Mesenteric fat pad (tissue), 1 donor: ENCODE measurements at regions not wholly inside any gene's neighbourhood (a gene's known extent, or its start where the extent isn't known, plus 50 kb on each side); places are given as distances from the start of the nearest gene placed in this dataset.
"Not testable (repeated sequence)": the region's sequence is repeated elsewhere in the genome, so short reads cannot be mapped to it uniquely, and the experiment has no call there.

ENCODE experiments used
- DNase-seq: peaks from one replicate; pipeline ENCODE4 v3.0.0-alpha.2; 2020; ENCODE audit warnings: low spot score
- donor health status: DM: yes; HTN: yes; CAD: no.

DNA sequence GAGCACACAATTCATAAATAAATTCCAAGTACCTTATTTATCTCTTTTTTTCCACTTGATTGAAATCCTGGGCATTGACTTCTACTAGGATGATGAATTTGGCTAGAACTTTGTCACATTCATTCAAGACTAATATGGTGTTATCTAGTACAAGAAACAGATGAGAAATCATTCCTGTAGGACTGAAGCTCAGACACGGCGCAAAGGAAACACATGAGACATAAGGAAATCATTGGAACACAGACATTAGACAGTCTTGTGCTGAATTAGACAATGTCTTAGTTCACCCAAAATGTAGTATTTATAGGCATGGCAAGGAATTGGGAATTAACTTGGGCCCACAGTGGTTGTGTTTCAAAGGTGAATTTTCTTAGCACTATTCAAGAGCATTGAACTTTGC lies 305.7 kb downstream of the SETD4 start:
- no peak for DNase-seq

DNA sequence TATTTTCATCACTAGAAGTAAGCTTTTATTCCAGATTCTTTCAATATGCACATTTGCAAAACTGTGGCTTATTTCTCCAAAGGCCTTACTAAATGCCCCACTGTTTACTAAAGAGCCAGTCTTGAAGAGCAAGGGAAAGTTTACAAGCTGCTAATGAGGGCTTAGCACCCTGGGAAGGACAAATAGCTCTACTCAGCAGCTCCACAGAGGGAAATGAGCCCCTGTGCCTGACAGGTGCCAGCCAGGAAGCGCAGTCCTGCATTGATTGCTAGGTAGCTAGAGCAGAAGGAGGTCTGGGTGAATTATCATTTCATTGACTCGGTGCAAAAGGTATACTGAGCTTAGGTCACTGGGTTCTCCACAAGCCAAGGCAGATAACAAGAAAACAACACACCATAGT lies 307.0 kb downstream of the SETD4 start:
- no peak for DNase-seq

DNA sequence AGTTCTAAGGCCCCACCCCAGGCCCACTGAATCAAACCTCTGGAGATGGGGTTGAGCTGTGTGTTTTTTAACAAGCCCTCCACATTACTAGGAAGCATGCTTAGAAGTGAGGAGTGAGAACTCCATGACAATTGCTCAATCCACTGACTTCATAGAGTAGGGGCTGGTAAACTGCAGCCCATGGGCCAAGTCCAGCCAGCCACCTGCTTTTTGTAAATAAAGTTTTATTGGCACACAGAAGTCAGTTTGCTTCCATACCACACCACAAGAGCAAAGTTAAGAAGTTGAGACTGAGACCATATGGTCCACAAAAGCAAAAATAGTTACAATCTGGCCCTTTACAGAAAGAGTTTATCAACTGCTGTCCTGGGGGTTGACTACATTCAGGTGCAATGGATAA lies 309.2 kb downstream of the SETD4 start:
- DNase-seq = no peak

DNA sequence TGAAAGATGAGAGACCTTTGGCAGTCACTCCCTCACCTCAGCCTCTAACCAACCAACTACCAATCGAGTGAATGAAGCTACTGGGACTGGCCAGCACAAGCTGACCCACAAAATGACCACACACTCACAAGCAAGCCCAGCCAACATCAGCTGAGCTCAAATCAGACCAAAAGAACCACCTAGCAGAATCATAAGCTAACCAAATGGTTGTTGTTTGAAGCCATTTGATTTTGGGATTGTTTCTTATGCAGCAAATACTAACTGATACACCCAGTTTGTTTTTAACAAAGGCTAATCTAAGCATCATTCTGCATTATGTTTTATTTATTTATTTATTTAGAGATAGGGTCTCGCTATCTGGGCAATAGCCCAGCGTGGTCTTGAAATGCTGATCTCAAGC lies 310.4 kb downstream of the SETD4 start:
- DNase-seq = no peak

DNA sequence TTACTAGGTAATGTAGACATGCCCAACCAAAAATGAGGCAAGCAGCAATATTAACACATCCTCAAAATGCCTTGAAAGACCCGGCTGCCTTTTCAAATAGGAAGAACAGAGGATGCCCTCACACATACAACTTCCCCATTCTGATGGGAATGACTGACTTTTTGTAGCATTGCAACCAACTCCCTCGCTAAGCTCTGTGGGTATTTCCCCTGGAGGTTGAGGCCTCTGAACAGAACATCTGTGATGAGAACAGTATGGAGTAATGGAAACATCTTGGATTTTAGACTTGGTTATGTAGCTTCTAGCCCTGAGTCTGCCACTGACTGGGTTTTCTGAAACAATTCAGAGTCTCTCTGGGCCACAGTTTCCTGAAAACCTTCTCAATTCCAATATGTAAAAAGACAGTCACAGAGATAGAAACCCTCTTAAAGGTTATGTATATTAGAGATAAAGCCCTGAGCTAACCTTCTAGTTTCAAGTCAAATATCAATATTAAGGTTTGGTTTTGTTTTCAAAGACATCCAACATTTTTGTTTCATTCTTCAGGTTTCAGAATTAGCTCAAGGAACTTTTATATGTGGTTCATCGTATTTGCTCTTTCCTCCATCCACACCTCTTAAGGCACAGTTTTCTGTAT lies 311.5 kb downstream of the SETD4 start:
- DNase-seq = no peak

DNA sequence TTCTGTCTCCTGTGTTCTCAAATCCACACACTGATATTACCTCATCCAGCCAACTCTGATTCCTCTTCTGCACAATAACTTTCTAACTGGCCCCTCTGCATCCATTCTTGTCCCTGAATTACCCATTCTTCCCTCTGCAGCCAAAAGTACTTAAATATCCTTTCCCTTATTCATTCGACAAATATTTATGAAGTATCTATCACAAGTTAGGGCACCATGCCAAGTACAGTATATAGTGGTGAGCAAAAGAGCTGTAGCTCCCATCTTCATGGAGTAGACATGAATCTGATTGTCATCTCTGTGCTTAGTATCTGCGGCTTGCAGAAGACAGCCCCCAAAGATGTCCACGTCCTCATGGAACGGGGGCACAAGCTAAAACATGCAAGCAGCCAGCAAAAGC lies 316.8 kb downstream of the SETD4 start:
- no peak for DNase-seq

DNA sequence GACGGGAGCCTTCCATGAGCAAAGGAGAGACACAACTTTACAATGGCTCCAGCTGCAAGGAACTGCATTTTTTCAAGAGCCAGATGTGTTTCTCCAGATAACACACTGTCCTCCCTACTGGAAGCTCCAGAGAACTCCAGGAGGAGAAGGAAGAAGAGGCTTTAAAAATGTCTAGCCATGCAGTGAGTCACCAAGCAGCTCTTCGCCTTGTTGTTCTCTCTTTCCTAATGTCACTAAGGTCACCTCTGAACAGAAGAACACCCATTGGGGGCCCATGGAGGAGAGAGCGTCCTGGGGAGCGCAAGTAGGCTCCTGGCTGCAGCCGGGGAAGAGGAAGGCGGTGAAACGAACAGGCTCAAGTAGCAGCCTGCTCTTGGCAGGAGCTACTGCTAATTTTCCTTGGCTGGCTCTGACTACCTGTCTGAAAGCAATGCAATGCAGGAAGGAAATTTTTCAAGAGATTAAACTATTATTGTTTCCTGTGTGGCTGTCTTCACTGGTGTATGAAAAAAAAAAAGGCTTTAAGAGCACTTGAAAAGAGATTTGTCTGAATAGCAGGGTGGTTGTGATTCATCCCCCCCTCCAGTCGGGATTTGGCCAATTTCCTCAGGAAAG lies 321.9 kb downstream of the SETD4 start:
- DNase-seq = no peak

DNA sequence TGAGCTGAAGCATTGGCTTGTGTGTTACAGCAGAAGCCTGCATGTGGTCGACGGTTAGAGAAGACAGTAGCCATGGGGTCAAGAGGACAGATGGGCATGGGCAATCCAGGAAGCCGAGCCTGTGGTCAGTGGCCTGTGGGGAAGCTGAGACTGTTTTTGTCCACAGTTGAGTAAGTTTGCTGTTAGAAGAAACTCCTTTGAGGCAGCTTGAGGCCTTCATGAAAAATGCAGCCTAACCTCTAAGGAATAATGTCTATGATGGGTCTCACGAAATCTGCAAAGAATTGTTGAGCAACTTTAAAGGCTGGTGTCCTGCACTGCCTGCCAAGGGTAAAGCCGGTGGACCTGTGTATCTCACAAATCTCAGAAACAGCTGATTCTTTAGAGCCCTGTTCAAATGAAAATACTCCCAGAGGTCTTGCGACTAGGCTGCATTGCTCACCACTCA lies 322.4 kb downstream of the SETD4 start:
- no peak for DNase-seq

DNA sequence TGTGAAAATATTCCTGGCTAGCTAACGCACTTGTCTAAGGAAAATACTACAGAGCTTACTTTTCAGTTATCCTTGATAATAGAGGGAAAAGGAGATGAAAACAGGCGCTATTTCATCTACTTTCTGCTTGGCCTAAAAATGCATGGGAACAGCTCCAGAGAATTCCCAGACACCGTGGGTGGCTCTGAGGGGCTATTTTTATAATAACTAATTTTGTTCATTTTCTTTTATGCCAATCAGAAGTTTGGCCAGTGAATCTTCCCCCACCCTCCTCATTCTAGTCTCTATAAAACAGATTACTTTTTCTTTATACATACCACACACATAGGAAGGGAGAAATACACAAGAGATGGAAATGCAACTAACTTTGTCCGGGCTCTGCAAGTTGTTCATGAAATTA lies 322.9 kb downstream of the SETD4 start:
- DNase-seq = no peak

DNA sequence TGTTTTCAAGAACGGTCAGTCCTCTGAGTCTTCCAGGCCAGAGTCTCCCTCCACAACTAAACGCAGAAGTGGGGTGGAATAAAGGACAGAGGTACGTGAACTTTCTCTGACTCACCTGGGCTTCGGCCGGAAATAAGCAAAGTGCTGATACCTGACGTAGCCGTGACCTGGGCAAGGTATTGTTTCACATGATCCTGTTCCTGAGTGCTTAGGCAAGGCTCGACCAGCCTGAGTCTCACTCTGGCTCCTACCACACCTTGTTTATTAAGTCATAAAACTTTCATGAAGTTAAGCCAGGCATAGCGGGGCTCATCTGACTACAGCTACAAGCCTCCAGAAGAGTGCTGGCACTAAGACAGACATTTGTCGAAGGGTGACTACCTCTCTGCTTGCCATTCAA lies 327.5 kb downstream of the SETD4 start:
- no peak for DNase-seq

DNA sequence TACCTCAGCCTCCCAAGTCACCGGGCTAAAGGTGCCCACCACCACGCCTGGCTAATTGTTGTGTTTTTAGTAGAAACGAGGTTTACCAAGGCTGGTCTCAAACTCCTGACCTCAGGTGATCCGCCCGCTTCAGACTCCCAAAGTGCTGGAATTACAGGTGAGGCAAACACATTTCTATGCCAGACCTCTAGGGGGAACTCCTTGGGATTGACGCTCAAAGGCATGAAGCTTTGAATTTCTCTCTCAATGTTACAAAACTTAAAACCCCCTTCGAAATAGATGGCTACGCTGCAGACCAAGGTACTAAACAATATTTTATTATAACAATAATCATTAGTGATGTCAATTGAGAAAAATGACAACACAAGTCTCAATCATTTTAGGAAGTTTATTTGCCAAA lies 330.0 kb downstream of the SETD4 start:
- DNase-seq = no peak

DNA sequence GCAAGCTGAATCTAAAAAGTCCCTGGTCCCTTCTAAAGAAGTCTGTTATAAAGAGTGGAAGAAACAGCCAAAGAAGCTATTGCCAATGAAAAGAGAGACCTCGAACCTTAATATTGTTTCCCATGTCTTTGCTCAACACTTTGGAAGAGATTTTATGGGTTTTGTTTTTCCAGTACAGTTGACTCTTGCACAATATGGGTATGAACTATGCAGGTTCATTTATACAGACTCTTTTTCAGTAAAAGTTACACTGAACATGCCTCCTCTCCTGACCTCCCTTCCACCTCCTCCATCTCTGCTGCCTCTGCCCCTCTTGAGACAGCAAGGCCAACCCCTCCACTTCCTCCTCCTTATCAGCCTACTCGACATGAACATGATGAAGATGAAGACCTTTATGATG lies 332.5 kb downstream of the SETD4 start:
- no peak for DNase-seq

DNA sequence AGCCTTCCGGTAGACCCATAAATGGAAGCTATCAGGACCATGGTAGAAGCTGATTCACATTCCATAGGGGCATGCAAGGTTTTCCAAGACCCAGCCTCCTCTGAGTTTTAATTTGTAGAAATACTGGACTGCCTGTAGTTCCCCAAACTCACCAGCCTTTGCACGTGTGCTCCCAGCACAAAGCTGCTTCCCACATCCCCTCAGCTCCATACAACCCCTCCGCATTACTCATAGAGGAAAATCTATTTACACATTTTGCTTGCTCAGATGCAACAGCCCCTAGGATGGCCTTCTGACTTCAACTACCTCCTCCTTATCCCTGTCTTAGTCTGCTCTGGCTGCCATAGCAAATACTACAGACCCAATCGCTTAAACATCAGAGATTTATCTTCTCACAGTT lies 336.2 kb downstream of the SETD4 start:
- no peak for DNase-seq

DNA sequence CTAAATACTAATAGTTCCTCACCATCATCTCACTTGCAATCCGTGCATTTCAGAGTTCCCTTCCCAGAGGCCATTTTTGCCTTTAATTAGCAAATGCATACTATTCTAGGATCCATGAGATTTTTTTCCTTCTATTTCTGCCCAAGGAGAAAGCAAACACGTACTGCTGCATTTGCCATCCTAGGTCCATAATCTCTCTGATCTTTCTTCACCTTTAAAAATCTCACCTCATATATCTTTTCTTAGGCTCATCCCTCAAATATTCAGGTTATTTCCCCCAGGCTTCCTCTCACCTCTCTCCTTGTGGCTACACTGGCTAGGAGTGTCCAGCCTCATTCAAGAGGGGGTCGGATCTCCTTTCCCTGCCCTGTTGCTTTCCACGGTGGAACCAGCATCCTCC lies 338.6 kb downstream of the SETD4 start:
- no peak for DNase-seq

DNA sequence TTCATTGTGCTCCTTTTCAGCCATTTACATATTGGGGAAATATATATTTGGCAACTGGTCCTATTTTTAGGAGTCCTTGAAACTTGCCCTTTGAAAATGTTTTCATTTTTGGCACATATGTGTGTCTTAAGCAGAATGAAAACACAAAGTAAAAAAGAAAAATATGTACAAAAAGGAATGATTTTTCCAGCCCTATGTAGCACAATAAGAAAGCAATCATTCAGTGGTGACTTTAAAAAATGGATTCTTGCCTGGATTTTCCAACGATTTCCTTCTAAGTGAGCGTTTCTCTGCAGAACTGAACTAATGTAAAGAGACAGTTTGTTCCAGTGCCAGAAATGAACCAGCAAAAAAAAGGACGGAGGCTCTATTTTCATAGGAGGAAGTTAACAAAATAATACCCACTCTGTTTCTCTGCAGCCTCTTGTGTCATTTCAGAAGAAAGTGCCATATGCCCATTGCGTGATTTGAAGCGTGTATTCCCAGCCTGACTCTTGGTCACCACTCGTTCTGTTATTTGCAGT lies 340.1 kb downstream of the SETD4 start:
- no peak for DNase-seq

DNA sequence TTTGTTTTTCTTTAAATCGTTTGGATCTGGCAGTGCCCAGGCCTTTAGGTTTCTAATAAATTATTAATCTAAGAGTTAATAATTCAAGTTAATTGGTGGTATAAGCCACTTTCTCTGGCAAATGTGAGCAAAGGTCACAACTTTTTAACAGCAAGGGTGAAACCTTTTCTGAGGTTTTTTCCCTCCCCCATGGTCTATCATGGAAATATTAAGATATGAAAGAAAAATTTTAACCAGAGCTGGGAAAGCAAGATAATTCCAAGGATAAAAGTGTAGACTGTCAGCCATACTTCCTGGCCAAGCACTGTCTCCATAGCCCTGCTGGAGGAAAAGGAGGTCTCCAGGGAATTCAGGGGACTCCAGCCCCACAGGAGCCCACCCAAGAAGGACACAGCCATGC lies 341.2 kb downstream of the SETD4 start:
- no peak for DNase-seq

DNA sequence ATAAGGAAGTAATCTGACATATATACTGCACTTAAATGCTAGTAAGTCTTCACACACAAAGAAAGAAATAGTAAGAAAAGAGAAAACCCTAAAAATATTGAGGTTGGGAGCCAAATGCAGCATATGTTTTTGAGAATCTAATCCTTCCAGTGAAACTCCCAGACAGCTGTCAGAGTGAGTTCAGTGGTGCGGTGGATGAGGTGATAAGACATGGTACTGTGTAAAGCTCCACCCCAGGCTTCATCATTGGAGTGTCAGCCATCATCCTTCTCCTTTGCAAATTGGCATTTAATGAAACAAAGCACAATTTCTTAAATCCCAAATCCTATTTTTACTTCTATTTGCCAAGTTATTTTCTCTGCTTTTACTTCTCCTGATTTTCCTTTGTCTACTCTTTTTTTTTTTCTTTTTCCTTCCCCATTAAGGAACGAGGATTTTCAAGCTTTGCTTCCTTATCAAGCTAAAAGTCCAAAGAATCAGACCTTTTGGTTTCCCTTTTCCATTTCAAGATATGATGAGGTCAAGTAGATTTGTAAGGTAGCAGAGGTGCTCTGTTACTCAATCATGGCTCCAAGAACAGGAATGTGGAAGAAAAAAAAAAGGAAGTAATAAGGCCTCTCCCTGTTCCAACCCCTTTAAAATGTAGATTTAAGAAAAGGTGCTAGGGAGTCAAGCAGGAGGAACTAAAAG lies 343.3 kb downstream of the SETD4 start:
- no peak for DNase-seq

DNA sequence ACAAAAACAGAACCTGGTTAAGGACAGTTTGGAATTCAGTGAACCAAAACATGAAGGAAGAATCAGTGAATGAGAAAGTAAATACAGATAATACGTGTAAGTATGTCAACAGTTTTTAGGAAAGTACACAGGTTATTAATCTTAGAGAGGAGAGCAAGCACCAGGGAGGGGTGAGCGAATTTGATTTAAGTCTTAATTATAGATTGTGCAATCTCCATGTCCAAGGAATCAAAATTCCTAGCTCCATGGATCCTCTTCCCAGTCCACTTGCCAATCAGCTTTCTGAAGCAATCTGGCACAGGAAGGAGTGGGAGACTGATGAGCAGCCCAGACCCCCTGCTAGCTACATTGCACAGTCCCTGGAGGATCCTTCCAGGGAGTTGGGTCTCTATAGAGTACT lies 346.4 kb downstream of the SETD4 start:
- no peak for DNase-seq

DNA sequence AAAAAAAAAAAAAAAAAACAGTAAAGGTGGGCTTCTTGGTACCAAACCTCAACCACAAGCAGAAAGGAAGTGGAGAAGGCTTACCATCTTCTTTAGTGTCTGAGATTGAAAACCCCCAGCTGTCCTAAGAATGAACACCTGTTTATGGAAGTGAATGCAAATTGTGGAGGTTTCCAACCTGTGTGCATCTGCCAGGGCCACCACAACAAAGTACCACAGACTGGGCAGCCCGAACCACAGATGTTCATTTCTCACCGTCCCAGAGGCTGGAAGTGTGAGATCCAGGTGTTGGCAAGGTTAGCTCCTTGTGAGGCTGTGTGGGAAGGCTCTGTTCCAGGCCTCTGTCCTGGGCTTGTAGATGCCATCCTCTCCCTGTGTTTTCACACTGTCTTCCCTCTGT lies 348.7 kb downstream of the SETD4 start:
- DNase-seq = no peak

DNA sequence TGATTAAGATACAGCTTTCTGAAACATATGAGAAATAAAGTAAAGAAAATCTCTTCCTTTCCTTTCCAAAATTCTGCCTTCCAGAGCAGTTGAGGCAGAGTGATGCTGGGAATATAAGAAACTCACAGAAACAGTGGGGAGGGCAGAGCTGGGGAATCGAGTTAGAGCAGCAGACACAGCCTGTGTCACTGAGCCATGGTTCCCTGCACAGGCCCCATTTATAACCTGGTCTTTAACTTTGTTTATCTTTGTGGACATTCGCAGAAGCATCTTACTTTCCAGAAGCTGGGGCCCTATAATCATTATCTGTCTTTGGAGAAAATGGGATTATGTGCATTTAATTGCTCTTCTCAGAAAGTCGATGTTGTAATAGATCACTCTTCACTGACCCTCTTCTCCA lies 349.1 kb downstream of the SETD4 start:
- no peak for DNase-seq

DNA sequence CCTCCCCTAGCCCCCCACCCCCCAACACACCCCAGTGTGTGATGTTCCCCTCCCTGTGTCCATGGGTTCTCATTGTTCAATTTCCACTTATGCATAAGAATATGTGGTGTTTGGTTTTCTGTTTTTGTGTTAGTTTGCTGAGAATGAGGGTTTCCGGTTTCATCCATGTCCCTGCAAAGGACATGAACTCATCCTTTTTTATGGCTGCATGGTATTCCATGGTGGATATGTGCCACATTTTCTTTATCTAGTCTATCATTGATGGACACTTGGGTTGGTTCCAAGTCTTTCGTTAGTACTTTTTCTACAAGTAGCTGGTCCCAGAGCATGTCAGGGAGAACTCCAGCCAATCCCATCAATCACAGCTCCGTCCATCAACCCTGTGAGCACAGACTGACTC lies 350.3 kb downstream of the SETD4 start:
- not testable (repeated sequence) for DNase-seq

DNA sequence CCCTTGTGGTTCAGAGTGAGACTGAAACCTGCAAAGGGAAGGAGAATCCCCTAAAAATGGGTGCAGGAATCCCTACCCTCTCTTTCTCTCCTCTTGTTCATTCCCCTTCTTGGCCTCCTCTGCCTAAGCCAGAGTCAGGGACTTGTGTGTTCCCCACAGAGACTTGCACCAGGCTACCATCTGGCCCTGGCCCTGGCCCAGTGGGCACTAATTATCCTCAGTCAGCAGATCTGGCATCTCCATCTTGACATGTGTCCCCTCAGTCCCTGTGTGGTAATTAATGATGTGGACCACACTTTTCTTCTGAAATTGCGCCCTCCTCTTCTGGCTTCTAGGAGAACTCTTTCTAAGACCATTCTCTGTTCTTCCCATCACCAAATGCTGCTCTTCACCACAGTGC lies 354.4 kb downstream of the SETD4 start:
- no peak for DNase-seq
